GM12891 (cell line): ENCODE measurements at regions not wholly inside any gene's neighbourhood (a gene's known extent, or its start where the extent isn't known, plus 50 kb on each side); places are given as distances from the start of the nearest gene placed in this dataset.

ENCODE experiments used
- PAX5 ChIP-seq: IDR thresholded peaks from 2 replicates; pipeline ENCODE4 v1.6.1; 2011; ENCODE audit warnings: low read length, moderate library complexity, mild to moderate bottlenecking; ENCODE audit not compliant: insufficient read depth, severe bottlenecking
- POLR2A ChIP-seq: IDR thresholded peaks from 2 replicates; pipeline ENCODE4 v1.6.1; 2011; ENCODE audit warnings: low read depth, low read length, control low read depth
- POLR2AphosphoS5 ChIP-seq: IDR thresholded peaks from 2 replicates; pipeline ENCODE4 v1.6.1; 2011; ENCODE audit warnings: low read depth, low read length, control low read depth
- POU2F2 ChIP-seq: IDR thresholded peaks from 2 replicates; pipeline ENCODE4 v1.6.1; 2011; ENCODE audit warnings: low read depth, mild to moderate bottlenecking, control low read depth, low read length, moderate library complexity
- SPI1 ChIP-seq: IDR thresholded peaks from 2 replicates; pipeline ENCODE4 v1.6.1; 2011; ENCODE audit warnings: low read depth, low read length, control low read depth
- TAF1 ChIP-seq: IDR thresholded peaks from 2 replicates; pipeline ENCODE4 v1.6.1; 2011; ENCODE audit warnings: low read depth, low read length, control low read depth

DNA sequence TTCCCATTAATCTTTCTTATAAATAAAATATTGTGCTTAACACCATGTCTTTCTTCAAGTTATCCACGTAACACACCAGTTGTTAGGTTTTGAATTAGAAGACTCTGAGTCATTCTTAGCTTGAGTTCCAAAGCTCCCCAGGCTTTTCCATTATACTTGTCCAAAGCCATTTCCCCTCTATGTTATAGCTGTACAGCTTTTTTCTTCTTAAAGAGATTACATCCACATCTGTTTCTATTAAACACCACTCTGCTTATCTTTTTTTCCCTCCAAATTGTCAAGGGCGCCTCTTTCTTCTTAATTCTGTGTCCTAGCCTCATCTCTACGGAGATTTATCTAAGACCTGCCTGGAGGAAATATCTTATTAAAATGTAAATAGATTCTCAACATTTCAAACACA, 139.4 kb upstream of the CPHXL start:
- no peak for TF ChIP-seq POLR2A
- no peak for TF ChIP-seq POLR2AphosphoS5
- TF ChIP-seq SPI1: no peak
- no peak for TF ChIP-seq TAF1
- TF ChIP-seq POU2F2: no peak
- no peak for TF ChIP-seq PAX5
